Panc1 (cell line): ENCODE measurements at regions not wholly inside any gene's neighbourhood (a gene's known extent, or its start where the extent isn't known, plus 50 kb on each side); places are given as distances from the start of the nearest gene placed in this dataset.

ENCODE experiments used
- ATAC-seq: fragments of 200-7000 bp; cut with Tn5 transposase; 2 replicates; pipeline ENCODE4 v1.9.1; 2020; ENCODE audit warnings: mild to moderate bottlenecking, moderate library complexity
- BruUV-seq: library from RNA; stranded (reverse); fragments of 400-500 nt; replicated peaks from 2 replicates; lab custom pipeline; 2021; lab: Mats Ljungman, UMichigan
- CTCF ChIA-PET: fragments of 300-600 bp; sonication (Branson Sonifier 250); formaldehyde crosslinking; loops from one replicate; lab custom pipeline; 2022; ENCODE audit warnings: antibody characterized with exemption; lab: Charles Lee
- POLR2A ChIA-PET: fragments of 300-600 bp; sonication (Branson Sonifier 250); formaldehyde crosslinking; loops from one replicate; lab custom pipeline; 2022; ENCODE audit warnings: antibody characterized with exemption; lab: Charles Lee
- DNase-seq: peaks from one replicate; pipeline ENCODE4 v3.0.0-alpha.2; 2010; ENCODE audit warnings: low read depth, low spot score
- H3K27ac ChIP-seq: 2 replicates; pipeline ENCODE4 v1.5.1; 2011; ENCODE audit warnings: mild to moderate bottlenecking, low read length, inconsistent platforms
- H3K27me3 ChIP-seq: fragments of 200-500 bp; sonication (Bioruptor generic); 2 replicates; pipeline ENCODE4 v1.6.0; 2014; ENCODE audit warnings: low read length, inconsistent platforms; ENCODE audit not compliant: control insufficient read depth, insufficient read depth
- H3K36me3 ChIP-seq: fragments of 200-500 bp; sonication (Bioruptor generic); 2 replicates; pipeline ENCODE4 v1.5.1; 2014; ENCODE audit warnings: inconsistent platforms, mild to moderate bottlenecking, low read length, moderate library complexity; ENCODE audit not compliant: control insufficient read depth, insufficient read depth
- H3K4me1 ChIP-seq: 2 replicates; pipeline ENCODE4 v1.5.1; 2011; ENCODE audit warnings: inconsistent platforms, mild to moderate bottlenecking, low read length, moderate library complexity; ENCODE audit not compliant: control insufficient read depth, insufficient read depth
- H3K4me3 ChIP-seq, 2 experiments: 2 replicates each; pipeline ENCODE4 v1.5.1; 2011 to 2012; ENCODE audit warnings: low read depth in 2 of 2, low read length in 2 of 2, mild to moderate bottlenecking in 2 of 2, inconsistent platforms in 1 of 2, moderate library complexity in 1 of 2
- H3K9me3 ChIP-seq: fragments of 200-500 bp; sonication (Bioruptor generic); 2 replicates; pipeline ENCODE4 v1.5.1; 2014; ENCODE audit warnings: low read depth, mild to moderate bottlenecking, inconsistent platforms, low read length, moderate library complexity; ENCODE audit not compliant: control insufficient read depth, insufficient read depth
- POLR2AphosphoS5 ChIP-seq: IDR thresholded peaks from 2 replicates; pipeline ENCODE4 v1.6.1; 2012; ENCODE audit warnings: mild to moderate bottlenecking, low read depth, low read length, moderate library complexity
- SIN3A ChIP-seq: IDR thresholded peaks from 2 replicates; pipeline ENCODE4 v1.6.1; 2012; ENCODE audit warnings: low read depth, mild to moderate bottlenecking, low read length, moderate library complexity, borderline replicate concordance; ENCODE audit not compliant: insufficient read depth
- TCF7L2 ChIP-seq: IDR thresholded peaks from 2 replicates; pipeline ENCODE4 v1.6.1; 2011; ENCODE audit warnings: mild to moderate bottlenecking, low read depth, low read length, inconsistent platforms
- in situ Hi-C: cut with HindIII; loops from 2 replicates; pipeline ENCODE4 v1.10.0; 2016; ENCODE audit warnings: low sequenced_read_pairs, low pct_unique_long_range_greater_than_20kb
- intact Hi-C: fragments of 100-400 bp; cut with micrococcal nuclease; formaldehyde crosslinking; loops from one replicate; pipeline ENCODE4 v1.10.0; 2022; ENCODE audit not compliant: unreplicated experiment
- TF ChIP-seq, protein P1 (sequence below): fragments of 450-650 bp; IDR thresholded peaks from 2 replicates; pipeline ENCODE4 v1.5.1; 2017; ENCODE audit warnings: mild to moderate bottlenecking
- TF ChIP-seq, protein P2 (sequence below), 2 experiments: IDR thresholded peaks; 2 replicates each; pipeline ENCODE4 v1.6.1; 2011 to 2012; ENCODE audit warnings: low read depth in 2 of 2, control low read depth in 1 of 2, low read length in 1 of 2, mild to moderate bottlenecking in 1 of 2, moderate library complexity in 1 of 2; ENCODE audit not compliant: insufficient read depth in 1 of 2

DNA sequence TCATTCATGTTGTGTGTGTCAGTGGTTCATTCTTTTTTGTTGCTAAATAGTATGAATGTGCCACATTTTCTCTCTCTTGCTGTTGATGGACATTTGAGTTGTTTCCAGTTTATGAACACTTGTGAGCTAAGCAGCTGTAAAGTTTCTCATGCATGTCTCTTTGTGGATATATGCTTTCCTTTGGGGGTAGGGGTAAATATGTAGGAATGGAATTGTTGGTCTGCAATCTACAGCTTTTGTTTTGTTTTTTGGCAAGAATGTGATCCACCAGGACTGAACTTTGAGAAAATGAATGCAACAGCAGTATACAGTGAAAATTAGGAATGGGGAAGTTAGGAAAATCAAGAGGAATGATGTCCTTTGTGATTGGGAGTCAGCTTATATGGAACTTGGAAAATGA lies 226.3 kb downstream of the CDCA7 start:
- TF ChIP-seq SIN3A (no peak), TCF7L2 (no peak), POLR2AphosphoS5 (no peak)
- TF ChIP-seq, protein P1, sequence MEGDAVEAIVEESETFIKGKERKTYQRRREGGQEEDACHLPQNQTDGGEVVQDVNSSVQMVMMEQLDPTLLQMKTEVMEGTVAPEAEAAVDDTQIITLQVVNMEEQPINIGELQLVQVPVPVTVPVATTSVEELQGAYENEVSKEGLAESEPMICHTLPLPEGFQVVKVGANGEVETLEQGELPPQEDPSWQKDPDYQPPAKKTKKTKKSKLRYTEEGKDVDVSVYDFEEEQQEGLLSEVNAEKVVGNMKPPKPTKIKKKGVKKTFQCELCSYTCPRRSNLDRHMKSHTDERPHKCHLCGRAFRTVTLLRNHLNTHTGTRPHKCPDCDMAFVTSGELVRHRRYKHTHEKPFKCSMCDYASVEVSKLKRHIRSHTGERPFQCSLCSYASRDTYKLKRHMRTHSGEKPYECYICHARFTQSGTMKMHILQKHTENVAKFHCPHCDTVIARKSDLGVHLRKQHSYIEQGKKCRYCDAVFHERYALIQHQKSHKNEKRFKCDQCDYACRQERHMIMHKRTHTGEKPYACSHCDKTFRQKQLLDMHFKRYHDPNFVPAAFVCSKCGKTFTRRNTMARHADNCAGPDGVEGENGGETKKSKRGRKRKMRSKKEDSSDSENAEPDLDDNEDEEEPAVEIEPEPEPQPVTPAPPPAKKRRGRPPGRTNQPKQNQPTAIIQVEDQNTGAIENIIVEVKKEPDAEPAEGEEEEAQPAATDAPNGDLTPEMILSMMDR, result no peak
- TF ChIP-seq, protein P2, sequence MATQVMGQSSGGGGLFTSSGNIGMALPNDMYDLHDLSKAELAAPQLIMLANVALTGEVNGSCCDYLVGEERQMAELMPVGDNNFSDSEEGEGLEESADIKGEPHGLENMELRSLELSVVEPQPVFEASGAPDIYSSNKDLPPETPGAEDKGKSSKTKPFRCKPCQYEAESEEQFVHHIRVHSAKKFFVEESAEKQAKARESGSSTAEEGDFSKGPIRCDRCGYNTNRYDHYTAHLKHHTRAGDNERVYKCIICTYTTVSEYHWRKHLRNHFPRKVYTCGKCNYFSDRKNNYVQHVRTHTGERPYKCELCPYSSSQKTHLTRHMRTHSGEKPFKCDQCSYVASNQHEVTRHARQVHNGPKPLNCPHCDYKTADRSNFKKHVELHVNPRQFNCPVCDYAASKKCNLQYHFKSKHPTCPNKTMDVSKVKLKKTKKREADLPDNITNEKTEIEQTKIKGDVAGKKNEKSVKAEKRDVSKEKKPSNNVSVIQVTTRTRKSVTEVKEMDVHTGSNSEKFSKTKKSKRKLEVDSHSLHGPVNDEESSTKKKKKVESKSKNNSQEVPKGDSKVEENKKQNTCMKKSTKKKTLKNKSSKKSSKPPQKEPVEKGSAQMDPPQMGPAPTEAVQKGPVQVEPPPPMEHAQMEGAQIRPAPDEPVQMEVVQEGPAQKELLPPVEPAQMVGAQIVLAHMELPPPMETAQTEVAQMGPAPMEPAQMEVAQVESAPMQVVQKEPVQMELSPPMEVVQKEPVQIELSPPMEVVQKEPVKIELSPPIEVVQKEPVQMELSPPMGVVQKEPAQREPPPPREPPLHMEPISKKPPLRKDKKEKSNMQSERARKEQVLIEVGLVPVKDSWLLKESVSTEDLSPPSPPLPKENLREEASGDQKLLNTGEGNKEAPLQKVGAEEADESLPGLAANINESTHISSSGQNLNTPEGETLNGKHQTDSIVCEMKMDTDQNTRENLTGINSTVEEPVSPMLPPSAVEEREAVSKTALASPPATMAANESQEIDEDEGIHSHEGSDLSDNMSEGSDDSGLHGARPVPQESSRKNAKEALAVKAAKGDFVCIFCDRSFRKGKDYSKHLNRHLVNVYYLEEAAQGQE (IDR thresholded peaks at IDR 0.05; ENCODE audit: insufficient read depth in 1 of 2, low read depth in 2 of 2, low read length in 1 of 2), result no peak
- no peak for DNase-seq
- H3K9me3 ChIP-seq, result no peaks in the 10 kb centered on the region
- intact Hi-C loops, result no loop called here
- H3K27ac ChIP-seq, result peak overlapping the region; percentile 30; the same call in 1 of the 2 replicates
- no peaks in the 10 kb centered on the region for H3K4me1 ChIP-seq
- no peaks in the 10 kb centered on the region for H3K27me3 ChIP-seq
- no TSS peak for BruUV-seq
- in situ Hi-C loops, result no loop called here
- H3K36me3 ChIP-seq, result no peaks in the 10 kb centered on the region
- H3K4me3 ChIP-seq, result no peak overlapping the region
- ATAC-seq, result no peak
- CTCF ChIA-PET, result no interaction called here
- POLR2A ChIA-PET, result no interaction called here

DNA sequence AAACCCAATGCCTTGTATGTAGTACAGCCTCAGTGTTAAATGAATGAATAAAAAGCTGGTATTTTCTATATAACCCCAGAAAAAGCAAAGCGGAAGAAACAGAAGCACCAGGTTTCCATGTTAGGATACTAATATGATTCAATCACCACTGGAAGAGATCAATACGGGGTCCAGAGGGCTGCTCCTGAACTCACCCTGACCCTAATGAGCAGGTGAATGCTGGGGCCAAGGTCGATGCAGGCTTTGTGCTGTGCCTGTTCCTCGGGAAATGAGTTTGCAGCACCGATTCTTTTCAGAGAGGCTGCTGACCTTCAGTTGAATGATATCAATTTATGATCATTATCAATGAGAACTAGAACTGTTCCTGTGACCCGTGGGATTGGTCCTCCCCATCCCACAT lies 228.5 kb downstream of the CDCA7 start:
- CTCF ChIA-PET, result no interaction called here
- TF ChIP-seq TCF7L2, result no peak
- TF ChIP-seq, protein P1, result no peak
- no peak for TF ChIP-seq POLR2AphosphoS5
- TF ChIP-seq SIN3A, result no peak
- TF ChIP-seq, protein P2 (IDR thresholded peaks at IDR 0.05; ENCODE audit: insufficient read depth in 1 of 2, low read depth in 2 of 2, low read length in 1 of 2), result no peak
- in situ Hi-C loops, result no loop called here
- Histone ChIP-seq H3K27ac (peak overlapping the region; percentile 11; the same call in 1 of the 2 replicates), H3K9me3 (no peaks in the 10 kb centered on the region), H3K36me3 (no peaks in the 10 kb centered on the region), H3K4me1 (no peaks in the 10 kb centered on the region), H3K4me3 (no peak overlapping the region), H3K27me3 (no peaks in the 10 kb centered on the region)
- ATAC-seq (no peak), DNase-seq (no peak)
- POLR2A ChIA-PET, result no interaction called here
- no TSS peak for BruUV-seq
- intact Hi-C loops, result no loop called here
